ENCODE measurements at regions not wholly inside any gene's neighbourhood (a gene's known extent, or its start where the extent isn't known, plus 50 kb on each side); places are given as distances from the start of the nearest gene placed in this dataset.
"Not testable (repeated sequence)": the region's sequence is repeated elsewhere in the genome, so short reads cannot be mapped to it uniquely, and the experiment has no call there.

DNA sequence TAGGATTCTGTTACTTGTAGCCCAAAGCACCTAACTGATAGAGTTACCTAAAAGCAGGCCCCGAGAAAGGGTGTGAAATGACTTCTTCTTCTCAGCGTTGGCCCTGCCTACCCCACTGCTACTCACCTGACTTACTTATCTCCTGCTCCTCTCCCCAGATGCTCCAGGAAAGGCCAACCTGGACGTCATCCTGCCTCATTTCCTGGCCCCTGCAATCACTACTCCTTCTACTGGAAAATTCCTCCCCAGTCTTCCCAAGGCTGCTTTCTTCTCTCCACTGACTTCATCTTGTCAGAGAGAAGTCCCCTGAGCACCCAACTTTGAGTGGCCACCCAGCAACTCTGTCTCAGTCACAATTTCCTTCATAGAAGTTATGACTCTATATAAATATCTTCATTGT, 63.4 kb upstream of the KLF7 start:
- Histone ChIP-seq H3K9me3 (no peaks in the 10 kb centered on the region), H3K36me3 (no peaks in the 10 kb centered on the region), H3K27ac (peak overlapping the region in 2 of 4 donors; percentile 10 to 24), H3K4me1 (peaks cover 32 to 54% (median 48%) of the 10 kb centered on the region in 4 donors), H3K27me3 (no peaks in the 10 kb centered on the region), H3K4me3 (no peak overlapping the region)
- WGBS, 2 donors: 53 to 66% methylated on average over 3 of the region's 3 CpGs
- DNase-seq: no peak
- ATAC-seq (ENCODE audit: low FRiP score in 2 of 2): no peak
- TF ChIP-seq EP300 (IDR thresholded peaks at IDR 0.05) (peak in 1 of 4 donors; percentile 57), POLR2A (IDR thresholded peaks at IDR 0.05) (no peak)

DNA sequence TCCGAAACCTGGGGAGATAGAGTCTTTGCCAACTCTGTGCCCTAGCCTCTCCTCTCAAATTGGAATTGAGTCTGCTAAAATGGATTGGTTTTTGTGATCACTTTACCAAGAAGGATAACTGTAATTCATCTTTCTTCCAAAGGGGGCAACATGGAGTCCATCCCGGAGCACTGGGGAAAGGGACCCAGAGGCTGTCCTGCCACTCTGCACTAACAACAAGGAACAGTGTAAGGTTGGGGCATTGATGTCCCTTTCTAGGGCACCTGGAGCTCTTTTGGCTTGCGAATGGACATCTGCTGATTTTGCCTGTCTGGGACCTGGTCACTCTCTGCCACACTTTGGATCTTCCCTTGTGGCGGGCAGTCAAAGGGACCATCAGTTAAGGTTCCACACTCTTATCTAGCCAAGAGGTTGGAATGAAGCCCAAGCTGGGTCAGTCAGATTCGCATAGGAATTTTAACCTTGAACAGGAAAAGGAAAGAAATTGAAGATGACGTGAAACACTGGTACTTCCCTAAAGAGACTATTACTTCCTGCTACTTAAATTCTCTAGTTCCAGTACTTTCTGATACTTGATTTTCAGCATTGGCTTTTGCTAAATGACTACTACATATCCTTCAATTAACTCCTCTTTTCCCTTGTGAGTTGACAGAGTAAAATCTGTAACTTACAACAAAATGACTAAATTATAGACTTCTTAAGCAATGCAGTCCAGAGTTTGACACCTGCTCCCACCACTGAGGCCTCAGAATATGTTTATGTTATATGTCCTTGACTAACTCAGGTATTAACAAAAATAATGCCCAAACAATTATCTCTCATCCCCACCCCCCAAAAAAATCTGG, 64.7 kb upstream of the KLF7 start:
- Histone ChIP-seq H3K9me3 (no peaks in the 10 kb centered on the region), H3K27ac (peak overlapping the region in 1 of 4 donors; percentile 42), H3K36me3 (no peaks in the 10 kb centered on the region), H3K4me3 (no peak overlapping the region), H3K27me3 (no peaks in the 10 kb centered on the region), H3K4me1 (peaks cover 25 to 44% (median 40%) of the 10 kb centered on the region in 4 donors)
- no peak for DNase-seq
- 64 to 71% methylated on average over 6 of the region's 6 CpGs for WGBS, 2 donors
- TF ChIP-seq, protein P1, sequence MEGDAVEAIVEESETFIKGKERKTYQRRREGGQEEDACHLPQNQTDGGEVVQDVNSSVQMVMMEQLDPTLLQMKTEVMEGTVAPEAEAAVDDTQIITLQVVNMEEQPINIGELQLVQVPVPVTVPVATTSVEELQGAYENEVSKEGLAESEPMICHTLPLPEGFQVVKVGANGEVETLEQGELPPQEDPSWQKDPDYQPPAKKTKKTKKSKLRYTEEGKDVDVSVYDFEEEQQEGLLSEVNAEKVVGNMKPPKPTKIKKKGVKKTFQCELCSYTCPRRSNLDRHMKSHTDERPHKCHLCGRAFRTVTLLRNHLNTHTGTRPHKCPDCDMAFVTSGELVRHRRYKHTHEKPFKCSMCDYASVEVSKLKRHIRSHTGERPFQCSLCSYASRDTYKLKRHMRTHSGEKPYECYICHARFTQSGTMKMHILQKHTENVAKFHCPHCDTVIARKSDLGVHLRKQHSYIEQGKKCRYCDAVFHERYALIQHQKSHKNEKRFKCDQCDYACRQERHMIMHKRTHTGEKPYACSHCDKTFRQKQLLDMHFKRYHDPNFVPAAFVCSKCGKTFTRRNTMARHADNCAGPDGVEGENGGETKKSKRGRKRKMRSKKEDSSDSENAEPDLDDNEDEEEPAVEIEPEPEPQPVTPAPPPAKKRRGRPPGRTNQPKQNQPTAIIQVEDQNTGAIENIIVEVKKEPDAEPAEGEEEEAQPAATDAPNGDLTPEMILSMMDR (IDR thresholded peaks at IDR 0.05): peak; percentile 17 to 47 (median 27)
- no peak for TF ChIP-seq EP300 (IDR thresholded peaks at IDR 0.05)
- ATAC-seq (ENCODE audit: low FRiP score in 2 of 2): no peak

DNA sequence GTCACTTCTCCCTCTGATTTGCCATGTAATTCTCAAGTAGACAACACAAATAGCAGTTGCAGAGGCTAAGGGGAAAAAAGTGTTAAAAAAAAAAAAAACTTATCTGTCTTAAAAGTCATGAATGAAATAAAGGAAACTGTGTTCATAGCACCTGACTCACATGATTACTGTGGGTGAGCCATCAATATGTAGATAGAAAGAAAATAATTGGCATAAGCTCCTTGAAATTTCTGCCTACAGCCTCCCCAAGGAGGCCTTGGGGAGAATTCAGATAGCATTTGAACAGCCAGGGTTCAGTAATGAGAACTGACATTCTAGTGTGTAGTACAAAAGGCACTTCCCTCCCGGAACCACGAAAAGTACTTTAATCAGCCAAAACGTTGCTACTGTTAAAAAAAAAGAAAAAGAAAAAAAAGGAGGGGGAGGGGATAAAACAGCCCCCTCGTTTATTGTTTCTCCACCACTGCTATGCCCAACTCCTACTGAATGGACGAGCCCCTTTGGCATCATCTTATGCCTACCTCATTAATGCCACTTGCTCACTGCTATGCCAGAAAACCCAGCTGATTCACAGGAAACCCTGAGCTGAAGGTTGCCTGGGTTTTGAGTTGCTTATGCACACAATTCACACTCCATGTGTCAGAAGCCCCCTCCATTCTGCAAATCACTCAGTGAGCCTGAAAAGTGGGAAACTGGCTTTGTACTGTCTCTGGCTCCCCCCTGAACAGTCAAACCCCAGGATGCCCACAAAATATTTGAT, 65.5 kb upstream of the KLF7 start:
- Histone ChIP-seq H3K27ac (no peak overlapping the region), H3K9me3 (no peaks in the 10 kb centered on the region), H3K4me3 (no peak overlapping the region), H3K27me3 (no peaks in the 10 kb centered on the region), H3K4me1 (peaks cover 31 to 39% (median 35%) of the 10 kb centered on the region in 4 donors), H3K36me3 (no peaks in the 10 kb centered on the region)
- ATAC-seq (ENCODE audit: low FRiP score in 2 of 2): no peak
- 61 to 65% methylated on average over 5 of the region's 5 CpGs for WGBS, 2 donors
- no peak for DNase-seq
- TF ChIP-seq POLR2A (IDR thresholded peaks at IDR 0.05) (no peak), EP300 (IDR thresholded peaks at IDR 0.05) (no peak)

DNA sequence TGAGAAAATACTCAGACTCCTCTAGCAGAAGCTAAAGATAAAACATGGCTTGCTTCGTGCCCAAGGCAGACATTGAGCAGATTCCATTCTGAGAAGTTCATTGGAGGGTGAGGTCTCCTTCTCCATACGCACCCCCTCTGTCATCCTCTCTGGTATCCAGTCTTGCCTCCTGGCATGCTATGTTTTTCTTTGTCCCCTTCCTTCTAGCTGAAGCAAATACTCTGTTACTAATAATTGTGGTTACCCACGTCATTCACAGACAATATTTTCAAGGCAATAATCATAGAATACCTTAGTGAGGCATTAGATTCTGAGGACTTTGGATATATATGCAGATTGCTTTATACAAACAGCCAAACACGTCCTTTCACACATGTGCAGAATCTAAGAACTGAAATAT, 66.2 kb upstream of the KLF7 start:
- 81 to 89% methylated on average over 4 of the region's 4 CpGs for WGBS, 2 donors
- H3K27ac ChIP-seq: no peak overlapping the region
- no peaks in the 10 kb centered on the region for H3K9me3 ChIP-seq
- H3K27me3 ChIP-seq: no peaks in the 10 kb centered on the region
- DNase-seq (no peak), ATAC-seq (ENCODE audit: low FRiP score in 2 of 2) (no peak)
- no peak overlapping the region for H3K4me3 ChIP-seq
- TF ChIP-seq, protein P1 (IDR thresholded peaks at IDR 0.05): no peak
- TF ChIP-seq POLR2AphosphoS5 (IDR thresholded peaks at IDR 0.05) (no peak), POLR2A (IDR thresholded peaks at IDR 0.05) (no peak), EP300 (IDR thresholded peaks at IDR 0.05) (no peak)
- H3K4me1 ChIP-seq: peaks cover 25 to 36% (median 32%) of the 10 kb centered on the region in 4 donors
- H3K36me3 ChIP-seq: no peaks in the 10 kb centered on the region

DNA sequence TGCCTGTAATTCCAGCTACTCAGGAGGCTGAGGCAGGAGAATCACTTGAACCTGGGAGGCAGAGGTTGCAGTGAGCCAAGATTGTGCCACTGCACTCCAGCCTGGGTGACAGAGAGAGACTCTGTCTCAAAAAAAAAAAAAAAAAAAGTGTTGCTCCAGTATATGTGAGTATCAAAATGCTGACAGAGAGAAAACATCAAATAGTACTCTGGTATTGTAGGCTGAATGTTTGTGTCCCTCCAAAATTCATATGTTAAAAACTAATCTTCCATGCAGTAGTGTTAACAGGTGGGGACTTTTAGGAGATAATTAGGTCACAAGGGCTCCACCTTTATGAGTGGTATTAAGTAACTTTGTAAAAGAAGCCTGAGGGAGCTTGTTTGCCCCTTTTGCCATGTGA, 67.4 kb upstream of the KLF7 start:
- H3K36me3 ChIP-seq; H3K4me3 ChIP-seq; H3K27ac ChIP-seq; DNase-seq; ATAC-seq (ENCODE audit: low FRiP score in 2 of 2); H3K27me3 ChIP-seq; H3K9me3 ChIP-seq: not testable (repeated sequence)
- peaks cover 13 to 31% (median 24%) of the 10 kb centered on the region in 4 donors for H3K4me1 ChIP-seq

DNA sequence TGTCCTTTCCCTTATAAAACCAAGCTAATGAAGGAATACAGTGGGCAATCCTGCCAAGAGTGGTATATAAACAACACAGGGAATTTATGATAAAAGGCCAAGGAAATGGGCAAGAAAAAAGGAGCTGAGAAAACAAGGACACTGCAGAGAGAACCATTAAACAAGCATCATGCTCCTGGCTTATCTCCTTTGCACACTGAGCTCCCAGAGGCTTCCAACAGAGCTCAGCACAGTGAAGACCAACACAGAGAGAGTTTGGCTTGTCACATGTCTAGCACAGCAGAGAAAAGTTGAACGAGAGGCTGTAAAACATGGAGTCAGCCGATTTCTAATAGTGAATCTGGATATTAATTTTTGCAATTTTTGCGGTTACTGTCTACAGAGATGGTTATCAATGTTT, 68.0 kb upstream of the KLF7 start:
- no peak for DNase-seq

More for the DNA sequence above, 68.0 kb upstream of the KLF7 start:
- no peaks in the 10 kb centered on the region for H3K36me3 ChIP-seq
- WGBS, 2 donors: 71 to 83% methylated on average over 3 of the region's 3 CpGs
- no peak overlapping the region for H3K4me3 ChIP-seq
- peaks cover 13 to 30% (median 23%) of the 10 kb centered on the region in 4 donors for H3K4me1 ChIP-seq
- no peaks in the 10 kb centered on the region for H3K9me3 ChIP-seq
- TF ChIP-seq POLR2A (IDR thresholded peaks at IDR 0.05) (no peak), POLR2AphosphoS5 (IDR thresholded peaks at IDR 0.05) (no peak), EP300 (IDR thresholded peaks at IDR 0.05) (no peak)
- TF ChIP-seq, protein P1 (IDR thresholded peaks at IDR 0.05): no peak
- no peaks in the 10 kb centered on the region for H3K27me3 ChIP-seq
- no peak overlapping the region for H3K27ac ChIP-seq
- ATAC-seq (ENCODE audit: low FRiP score in 2 of 2): no peak

Data from upper lobe of left lung (tissue), 6 donors.